Effector memory CD8-positive, alpha-beta T cell (primary cell): ENCODE measurements at regions not wholly inside any gene's neighbourhood (a gene's known extent, or its start where the extent isn't known, plus 50 kb on each side); places are given as distances from the start of the nearest gene placed in this dataset.

ENCODE experiments used
- ATAC-seq: fragments of 150-1000 bp; cut with Tn5 transposase; replicated peaks from 2 replicates; pipeline ENCODE4 v1.10.0; 2021; ENCODE audit warnings: mild to moderate bottlenecking, moderate library complexity
- DNase-seq, 3 experiments: peaks; one replicate each; pipeline ENCODE4 v3.0.0; 2021
- H3K27ac Mint-ChIP-seq, 2 donors: one replicate each; pipeline ENCODE4 v1.8.0; 2022; ENCODE audit warnings: mild to moderate bottlenecking in 2 of 2, mixed read lengths in 2 of 2, moderate library complexity in 2 of 2
- H3K27me3 Mint-ChIP-seq, 2 donors: one replicate each; pipeline ENCODE4 v1.8.0; 2022; ENCODE audit warnings: mixed read lengths in 2 of 2
- H3K36me3 Mint-ChIP-seq: one replicate; pipeline ENCODE4 v1.8.0; 2022; ENCODE audit warnings: mild to moderate bottlenecking, moderate library complexity, mixed read lengths; ENCODE audit not compliant: insufficient read depth
- H3K4me1 Mint-ChIP-seq, 2 donors: one replicate each; pipeline ENCODE4 v1.8.0; 2022; ENCODE audit warnings: low read depth in 2 of 2, mixed read lengths in 2 of 2
- H3K4me3 Mint-ChIP-seq, 2 donors: one replicate each; pipeline ENCODE4 v1.8.0; 2022; ENCODE audit warnings: mild to moderate bottlenecking in 2 of 2, mixed read lengths in 2 of 2, moderate library complexity in 2 of 2
- H3K9me3 Mint-ChIP-seq, 2 donors: one replicate each; pipeline ENCODE4 v1.8.0; 2022; ENCODE audit warnings: mixed read lengths in 2 of 2

- no peaks in the 10 kb centered on the region for H3K36me3 Mint-ChIP-seq
- DNase-seq (no peak), ATAC-seq (no peak)
- peaks cover 9 to 11% of the 10 kb centered on the region in 2 donors for H3K9me3 Mint-ChIP-seq
- H3K27ac Mint-ChIP-seq = no peak overlapping the region
- H3K4me3 Mint-ChIP-seq = no peak overlapping the region
- H3K27me3 Mint-ChIP-seq = no peaks in the 10 kb centered on the region
- no peaks in the 10 kb centered on the region for H3K4me1 Mint-ChIP-seq
These were observed 927.6 kb upstream of the CDH8 start for GRCh38 chr16:62963846-62964245.

GRCh38 chr16:62955033-62955349, 918.8 kb upstream of the CDH8 start:
- no peak for ATAC-seq
- H3K27ac Mint-ChIP-seq = no peak overlapping the region
- no peak overlapping the region for H3K4me3 Mint-ChIP-seq

GRCh38 chr16:62954144-62955032, 918.1 kb upstream of the CDH8 start:
- no peak for DNase-seq
- Mint-ChIP-seq H3K36me3 (no peaks in the 10 kb centered on the region), H3K4me1 (no peaks in the 10 kb centered on the region), H3K27me3 (no peaks in the 10 kb centered on the region), H3K4me3 (no peak overlapping the region), H3K9me3 (peaks cover 11 to 13% of the 10 kb centered on the region in 2 donors), H3K27ac (no peak overlapping the region)
- no peak for ATAC-seq

More at GRCh38 chr16:62955033-62955349, 918.8 kb upstream of the CDH8 start:
- Mint-ChIP-seq H3K4me1 (no peaks in the 10 kb centered on the region), H3K36me3 (no peaks in the 10 kb centered on the region), H3K9me3 (peaks cover 13 to 16% of the 10 kb centered on the region in 2 donors), H3K27me3 (no peaks in the 10 kb centered on the region)
- no peak for DNase-seq

- no peak for DNase-seq
- H3K4me1 Mint-ChIP-seq = no peaks in the 10 kb centered on the region
These were observed 914.1 kb upstream of the CDH8 start for GRCh38 chr16:62950351-62950750.

GRCh38 chr16:62940569-62940968, 904.3 kb upstream of the CDH8 start:
- no peak for ATAC-seq
- H3K36me3 Mint-ChIP-seq = no peaks in the 10 kb centered on the region
- peaks cover 5 to 6% of the 10 kb centered on the region in 2 donors for H3K9me3 Mint-ChIP-seq
- H3K27me3 Mint-ChIP-seq = no peaks in the 10 kb centered on the region
- no peak overlapping the region for H3K4me3 Mint-ChIP-seq
- no peak overlapping the region for H3K27ac Mint-ChIP-seq
- H3K4me1 Mint-ChIP-seq = no peaks in the 10 kb centered on the region
- no peak for DNase-seq

More at GRCh38 chr16:62950351-62950750, 914.1 kb upstream of the CDH8 start:
- H3K9me3 Mint-ChIP-seq = peaks cover 8 to 14% of the 10 kb centered on the region in 2 donors
- no peaks in the 10 kb centered on the region for H3K36me3 Mint-ChIP-seq
- H3K27ac Mint-ChIP-seq = no peak overlapping the region
- H3K27me3 Mint-ChIP-seq = no peaks in the 10 kb centered on the region
- no peak for ATAC-seq
- H3K4me3 Mint-ChIP-seq = no peak overlapping the region

- Mint-ChIP-seq H3K27me3 (no peaks in the 10 kb centered on the region), H3K9me3 (peaks cover 5 to 6% of the 10 kb centered on the region in 2 donors), H3K27ac (no peak overlapping the region), H3K36me3 (no peaks in the 10 kb centered on the region), H3K4me1 (no peaks in the 10 kb centered on the region), H3K4me3 (no peak overlapping the region)
- no peak for DNase-seq
- no peak for ATAC-seq
These were observed 903.4 kb upstream of the CDH8 start for GRCh38 chr16:62939687-62940086.

DNA sequence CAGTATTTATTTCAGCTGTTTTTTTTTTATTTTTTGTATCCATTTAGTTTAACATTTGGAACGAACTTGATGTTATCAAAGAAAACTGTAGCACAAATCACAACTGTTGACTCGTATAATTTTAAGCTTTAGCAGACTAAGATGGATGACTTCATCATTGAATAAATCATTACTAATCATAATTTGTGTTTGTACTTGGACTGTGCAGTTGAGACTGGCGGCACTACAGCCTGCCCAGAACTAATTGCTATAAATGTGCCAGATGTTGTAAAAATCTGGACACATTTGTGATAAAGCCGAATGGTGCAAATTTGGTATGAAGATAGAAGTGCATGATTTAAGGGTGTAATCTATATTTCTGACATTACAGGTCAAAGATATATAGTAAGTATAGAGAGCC, 897.7 kb upstream of the CDH8 start:
- no peak overlapping the region for H3K4me3 Mint-ChIP-seq
- ATAC-seq (no peak), DNase-seq (no peak)
- H3K27ac Mint-ChIP-seq = no peak overlapping the region
- no peaks in the 10 kb centered on the region for H3K36me3 Mint-ChIP-seq
- H3K9me3 Mint-ChIP-seq = peaks cover 3 to 6% of the 10 kb centered on the region in 2 donors
- H3K27me3 Mint-ChIP-seq = no peaks in the 10 kb centered on the region
- no peaks in the 10 kb centered on the region for H3K4me1 Mint-ChIP-seq

DNA sequence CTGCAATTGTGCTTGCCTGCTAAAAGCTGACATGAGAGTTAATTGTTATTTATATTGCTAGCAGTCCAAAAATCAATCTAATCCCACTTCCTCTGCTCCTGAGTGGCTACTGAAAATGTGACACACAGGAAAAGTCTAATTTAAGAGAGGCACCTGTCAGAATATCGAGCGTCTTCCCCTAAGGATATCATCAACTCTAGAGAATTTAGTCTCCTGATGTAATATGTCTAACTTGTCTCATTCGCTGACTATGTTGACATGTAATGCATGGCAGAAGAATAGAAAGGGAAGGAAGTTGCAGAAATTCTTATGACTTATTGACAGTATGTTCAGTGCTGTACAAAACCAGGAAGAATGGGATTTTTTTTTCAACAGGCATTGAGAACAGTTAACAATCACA, 893.4 kb upstream of the CDH8 start:
- ATAC-seq = no peak
- no peaks in the 10 kb centered on the region for H3K36me3 Mint-ChIP-seq
- no peaks in the 10 kb centered on the region for H3K27me3 Mint-ChIP-seq
- no peak for DNase-seq
- H3K27ac Mint-ChIP-seq = no peak overlapping the region
- no peaks in the 10 kb centered on the region for H3K4me1 Mint-ChIP-seq
- H3K4me3 Mint-ChIP-seq = no peak overlapping the region
- H3K9me3 Mint-ChIP-seq = peaks cover 3 to 8% of the 10 kb centered on the region in 2 donors

DNA sequence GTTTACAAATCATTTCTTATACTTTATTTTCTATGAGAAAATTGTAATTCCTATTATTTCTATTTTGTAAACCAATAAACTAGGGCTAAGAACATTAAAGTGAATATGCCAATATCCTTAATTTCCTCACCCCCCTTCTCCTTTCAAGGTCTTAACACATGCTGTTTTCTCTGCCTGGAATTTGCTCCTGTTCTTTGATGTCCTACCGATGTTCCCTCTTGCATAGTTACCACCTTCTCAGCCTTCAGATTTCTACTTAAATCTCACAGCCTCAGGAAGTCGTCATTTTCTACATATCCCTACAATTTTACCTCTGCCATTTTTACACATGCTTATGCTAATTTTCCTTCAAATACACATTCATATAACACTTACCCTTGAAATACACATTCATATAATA, 890.9 kb upstream of the CDH8 start:
- DNase-seq (no peak), ATAC-seq (no peak)
- Mint-ChIP-seq H3K27me3 (no peaks in the 10 kb centered on the region), H3K9me3 (peaks cover 15 to 17% of the 10 kb centered on the region in 2 donors), H3K4me1 (no peaks in the 10 kb centered on the region), H3K4me3 (no peak overlapping the region), H3K36me3 (no peaks in the 10 kb centered on the region), H3K27ac (no peak overlapping the region)

DNA sequence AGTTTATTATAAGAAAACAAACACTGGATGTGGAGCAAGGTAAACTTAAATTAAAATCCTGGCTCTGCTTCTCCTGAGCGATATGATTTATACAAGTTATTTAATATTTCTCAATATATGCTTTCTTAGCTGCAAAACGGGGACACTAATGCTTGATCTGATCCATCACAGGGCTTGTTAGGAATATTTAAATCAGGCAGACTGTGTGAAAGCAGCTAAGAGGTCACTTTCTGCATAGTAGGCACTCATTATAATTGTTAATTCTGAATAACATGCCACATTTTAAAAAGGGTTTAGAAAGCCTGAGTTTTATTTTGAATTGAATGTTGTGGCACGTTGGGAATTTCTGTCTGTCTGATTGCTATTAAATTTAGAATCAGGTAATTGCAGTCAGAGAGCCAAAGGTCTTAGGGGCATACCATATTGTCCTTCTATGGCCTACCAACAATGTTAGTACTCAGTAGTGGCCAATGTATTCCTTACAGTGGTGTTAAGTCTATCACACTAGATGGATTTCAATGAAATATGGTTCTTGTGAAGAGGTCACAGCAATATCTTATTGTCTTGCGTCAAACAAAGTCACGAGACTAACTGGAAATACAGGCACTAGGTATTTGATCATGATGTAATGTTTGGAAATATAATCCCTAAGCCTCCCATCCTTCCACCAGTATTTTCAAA, 890.0 kb upstream of the CDH8 start:
- no peak for ATAC-seq
- DNase-seq = no peak
- Mint-ChIP-seq H3K36me3 (no peaks in the 10 kb centered on the region), H3K9me3 (peaks cover 15 to 17% of the 10 kb centered on the region in 2 donors), H3K4me1 (no peaks in the 10 kb centered on the region), H3K27me3 (no peaks in the 10 kb centered on the region), H3K4me3 (no peak overlapping the region), H3K27ac (no peak overlapping the region)

DNA sequence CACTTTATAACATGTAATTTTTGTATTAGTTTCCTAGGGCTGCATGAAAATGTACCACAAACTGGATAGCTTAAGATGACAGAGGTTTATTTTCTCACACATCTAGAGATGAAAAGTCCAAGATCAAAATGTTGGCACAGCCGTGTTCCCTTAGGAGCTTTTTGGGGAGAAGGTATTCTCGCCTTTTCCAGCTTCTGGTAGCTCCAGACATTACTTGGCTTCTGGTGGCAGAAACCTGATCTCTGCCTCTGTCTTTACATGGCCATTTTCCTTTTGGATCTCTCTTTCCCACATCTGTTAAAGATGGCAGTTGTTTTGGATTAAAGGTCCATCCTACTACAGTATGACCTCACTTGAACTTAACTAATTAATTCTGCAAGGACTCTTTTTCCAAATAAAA, 885.7 kb upstream of the CDH8 start:
- no peaks in the 10 kb centered on the region for H3K36me3 Mint-ChIP-seq
- ATAC-seq (no peak), DNase-seq (no peak)
- H3K4me3 Mint-ChIP-seq = no peak overlapping the region
- peaks cover 12 to 16% of the 10 kb centered on the region in 2 donors for H3K9me3 Mint-ChIP-seq
- no peaks in the 10 kb centered on the region for H3K4me1 Mint-ChIP-seq
- no peaks in the 10 kb centered on the region for H3K27me3 Mint-ChIP-seq
- H3K27ac Mint-ChIP-seq = no peak overlapping the region

GRCh38 chr16:62913924-62914323, 877.7 kb upstream of the CDH8 start:
- Mint-ChIP-seq H3K9me3 (peaks cover 2 to 12% of the 10 kb centered on the region in 2 donors), H3K27ac (no peak overlapping the region), H3K36me3 (no peaks in the 10 kb centered on the region), H3K4me1 (no peaks in the 10 kb centered on the region), H3K27me3 (no peaks in the 10 kb centered on the region), H3K4me3 (no peak overlapping the region)
- ATAC-seq (no peak), DNase-seq (no peak)

- H3K9me3 Mint-ChIP-seq = peaks cover 2 to 9% of the 10 kb centered on the region in 2 donors
- ATAC-seq = no peak
These were observed 877.1 kb upstream of the CDH8 start for GRCh38 chr16:62913333-62913732.

GRCh38 chr16:62909597-62909996, 873.4 kb upstream of the CDH8 start:
- Mint-ChIP-seq H3K4me1 (no peaks in the 10 kb centered on the region), H3K9me3 (peaks cover 7 to 9% of the 10 kb centered on the region in 2 donors), H3K27me3 (no peaks in the 10 kb centered on the region)

More at GRCh38 chr16:62913333-62913732, 877.1 kb upstream of the CDH8 start:
- no peak for DNase-seq
- Mint-ChIP-seq H3K27ac (no peak overlapping the region), H3K36me3 (no peaks in the 10 kb centered on the region), H3K4me3 (no peak overlapping the region), H3K4me1 (no peaks in the 10 kb centered on the region), H3K27me3 (no peaks in the 10 kb centered on the region)

More at GRCh38 chr16:62909597-62909996, 873.4 kb upstream of the CDH8 start:
- Mint-ChIP-seq H3K36me3 (no peaks in the 10 kb centered on the region), H3K27ac (no peak overlapping the region), H3K4me3 (no peak overlapping the region)
- ATAC-seq (no peak), DNase-seq (no peak)
